WTC11 (cell line): ENCODE measurements at regions not wholly inside any gene's neighbourhood (a gene's known extent, or its start where the extent isn't known, plus 50 kb on each side); places are given as distances from the start of the nearest gene placed in this dataset.

ENCODE experiments used
- NR1H2 ChIP-seq: sonication (generic); formaldehyde crosslinking; IDR thresholded peaks from 2 replicates; pipeline ENCODE4 v1.9.0; 2021; ENCODE audit warnings: mild to moderate bottlenecking, moderate library complexity, missing genetic modification reagents
- NR3C1 ChIP-seq: sonication (generic); formaldehyde crosslinking; conservative IDR thresholded peaks from 2 replicates; pipeline ENCODE4 v1.8.1; 2023; ENCODE audit warnings: low read depth, mild to moderate bottlenecking, missing genetic modification reagents
- TEAD4 ChIP-seq: sonication (generic); formaldehyde crosslinking; IDR thresholded peaks from 2 replicates; pipeline ENCODE4 v1.8.0; 2022; ENCODE audit warnings: mild to moderate bottlenecking, missing genetic modification reagents
- TF ChIP-seq, protein P1 (sequence below): fragments of 200-600 bp; IDR thresholded peaks from 2 replicates; pipeline ENCODE4 v1.8.0; 2022; ENCODE audit warnings: antibody characterized with exemption

DNA sequence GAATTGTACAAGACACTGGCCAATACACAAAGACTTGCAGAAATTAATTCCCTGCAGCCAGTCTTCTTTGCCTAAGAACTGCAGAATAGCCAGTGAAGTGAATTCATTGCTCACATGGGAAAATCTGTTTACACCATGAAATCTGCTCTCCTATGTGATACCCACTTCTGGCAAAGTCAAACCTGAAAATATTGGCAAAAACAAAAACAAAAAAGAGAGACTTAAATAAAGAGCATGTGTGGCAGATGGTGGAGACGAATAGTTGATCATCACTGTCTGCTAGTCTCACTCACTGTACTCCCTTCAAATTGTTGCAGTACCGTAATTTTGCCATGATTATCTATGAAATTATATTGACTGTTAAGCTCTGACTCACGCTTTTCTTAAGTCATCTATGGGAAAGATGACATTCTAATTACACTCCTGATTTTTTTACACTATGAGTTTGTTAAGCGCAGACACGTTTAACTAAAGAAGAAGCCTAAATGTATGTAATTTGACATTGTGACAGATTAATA is 406.8 kb downstream of the PCDH7 start:
- no peak for TF ChIP-seq TEAD4 (CRISPR knock-in tag)
- no peak for TF ChIP-seq NR1H2 (CRISPR knock-in tag)
- TF ChIP-seq NR3C1 (CRISPR knock-in tag), result no peak
- TF ChIP-seq, protein P1, sequence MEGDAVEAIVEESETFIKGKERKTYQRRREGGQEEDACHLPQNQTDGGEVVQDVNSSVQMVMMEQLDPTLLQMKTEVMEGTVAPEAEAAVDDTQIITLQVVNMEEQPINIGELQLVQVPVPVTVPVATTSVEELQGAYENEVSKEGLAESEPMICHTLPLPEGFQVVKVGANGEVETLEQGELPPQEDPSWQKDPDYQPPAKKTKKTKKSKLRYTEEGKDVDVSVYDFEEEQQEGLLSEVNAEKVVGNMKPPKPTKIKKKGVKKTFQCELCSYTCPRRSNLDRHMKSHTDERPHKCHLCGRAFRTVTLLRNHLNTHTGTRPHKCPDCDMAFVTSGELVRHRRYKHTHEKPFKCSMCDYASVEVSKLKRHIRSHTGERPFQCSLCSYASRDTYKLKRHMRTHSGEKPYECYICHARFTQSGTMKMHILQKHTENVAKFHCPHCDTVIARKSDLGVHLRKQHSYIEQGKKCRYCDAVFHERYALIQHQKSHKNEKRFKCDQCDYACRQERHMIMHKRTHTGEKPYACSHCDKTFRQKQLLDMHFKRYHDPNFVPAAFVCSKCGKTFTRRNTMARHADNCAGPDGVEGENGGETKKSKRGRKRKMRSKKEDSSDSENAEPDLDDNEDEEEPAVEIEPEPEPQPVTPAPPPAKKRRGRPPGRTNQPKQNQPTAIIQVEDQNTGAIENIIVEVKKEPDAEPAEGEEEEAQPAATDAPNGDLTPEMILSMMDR, result no peak
